Activated CD8-positive, alpha-beta memory T cell treated with anti-CD3 and anti-CD28 coated beads, Interleukin-2, amount 50 U/mL, for 24 hours (primary cell): ENCODE measurements at regions not wholly inside any gene's neighbourhood (a gene's known extent, or its start where the extent isn't known, plus 50 kb on each side); places are given as distances from the start of the nearest gene placed in this dataset.

Experiments
- DNase-seq: peaks from one replicate; pipeline ENCODE4 v3.0.0-alpha.2; 2020; ENCODE audit errors: extremely low read depth

GRCh38 chr4:58205446-58206235 lies 1095.5 kb upstream of the IGFBP7 start:
- no peak for DNase-seq

DNA sequence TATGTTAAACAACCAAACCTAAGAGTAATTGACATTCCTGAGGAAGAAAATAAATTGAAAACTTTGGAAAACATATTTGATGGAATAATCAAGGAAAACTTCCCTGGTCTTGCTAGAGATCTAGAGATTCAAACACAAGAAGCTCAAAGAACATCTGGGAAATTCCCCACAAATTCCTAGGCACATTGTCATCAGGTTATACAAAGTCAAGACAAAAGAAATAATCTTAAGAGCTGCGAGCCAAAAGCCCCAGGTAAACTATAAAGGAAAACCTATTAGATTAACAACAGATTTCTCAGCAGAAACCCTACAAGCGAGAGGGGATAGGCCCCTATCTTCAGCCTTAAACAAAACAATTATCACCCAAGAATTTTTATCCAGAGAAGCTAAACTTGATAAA lies 1082.0 kb upstream of the IGFBP7 start:
- DNase-seq, result no peak

- DNase-seq, result no peak
Observed at GRCh38 chr4:58191109-58191508, 1080.9 kb upstream of the IGFBP7 start.

GRCh38 chr4:58188316-58188715 lies 1078.1 kb upstream of the IGFBP7 start:
- no peak for DNase-seq

GRCh38 chr4:58175024-58175423 lies 1064.8 kb upstream of the IGFBP7 start:
- no peak for DNase-seq

DNA sequence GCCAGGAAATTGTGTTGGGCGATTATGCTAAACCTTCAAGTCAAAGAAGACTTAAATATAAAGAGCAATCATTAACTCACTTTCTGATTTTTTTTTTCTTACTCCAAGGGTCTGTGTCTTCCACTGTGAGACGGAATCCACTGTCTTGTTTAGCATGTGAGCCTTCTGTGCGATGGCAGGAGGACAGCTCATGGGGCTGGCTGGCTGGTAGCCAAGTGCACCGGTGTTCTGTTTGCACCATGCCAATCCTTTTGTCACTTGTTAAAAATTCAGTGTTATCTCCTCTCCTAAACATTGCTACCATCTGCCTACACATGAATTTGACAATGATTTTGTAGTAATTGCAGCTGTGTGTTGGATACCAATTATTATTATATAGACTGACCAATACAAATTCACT lies 1056.3 kb upstream of the IGFBP7 start:
- no peak for DNase-seq

- no peak for DNase-seq
Observed at GRCh38 chr4:58163156-58163555, 1053.0 kb upstream of the IGFBP7 start.

- no peak for DNase-seq
Observed at GRCh38 chr4:58149404-58150085, 1039.4 kb upstream of the IGFBP7 start.

DNA sequence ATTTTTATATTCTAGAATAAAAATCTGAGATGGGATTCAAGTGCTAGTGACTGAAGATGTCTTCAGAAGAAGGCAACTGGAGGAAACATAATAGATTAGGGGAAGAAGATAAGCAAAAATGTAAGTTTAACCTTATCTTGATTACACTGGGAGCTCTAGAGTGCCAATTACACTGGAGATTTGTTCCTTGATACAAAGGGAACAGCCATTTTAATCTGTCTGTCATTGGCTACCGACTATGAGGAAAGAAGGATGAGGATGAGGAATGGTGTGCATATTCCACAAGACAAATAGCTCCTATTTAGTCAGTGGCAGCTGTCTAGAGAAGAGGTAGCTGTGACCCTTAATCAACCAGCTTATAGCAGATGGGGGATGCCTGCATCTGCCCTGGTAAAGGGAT lies 1034.5 kb upstream of the IGFBP7 start:
- DNase-seq, result no peak

GRCh38 chr4:58138786-58139668 lies 1028.8 kb upstream of the IGFBP7 start:
- no peak for DNase-seq

DNA sequence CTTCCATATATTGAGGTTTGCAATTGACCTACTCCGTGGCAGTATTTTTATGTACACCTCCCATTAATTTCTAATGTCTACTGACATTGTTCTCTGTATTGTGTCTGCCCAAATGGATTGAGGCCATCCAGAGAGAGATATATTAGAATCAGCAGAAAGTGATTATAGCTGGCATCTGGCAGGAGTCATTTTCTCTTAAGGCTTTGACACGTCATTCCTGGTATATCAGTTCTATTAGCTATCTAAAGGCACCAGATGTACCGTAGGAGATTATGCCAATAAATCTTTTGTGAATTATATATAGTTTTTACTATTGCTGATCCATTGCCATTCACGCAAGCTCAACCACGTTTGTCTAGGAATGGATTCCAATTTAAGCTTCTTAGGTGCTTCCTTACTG lies 1026.4 kb upstream of the IGFBP7 start:
- DNase-seq, result no peak

- no peak for DNase-seq
Observed at GRCh38 chr4:58127680-58128079, 1017.5 kb upstream of the IGFBP7 start.

DNA sequence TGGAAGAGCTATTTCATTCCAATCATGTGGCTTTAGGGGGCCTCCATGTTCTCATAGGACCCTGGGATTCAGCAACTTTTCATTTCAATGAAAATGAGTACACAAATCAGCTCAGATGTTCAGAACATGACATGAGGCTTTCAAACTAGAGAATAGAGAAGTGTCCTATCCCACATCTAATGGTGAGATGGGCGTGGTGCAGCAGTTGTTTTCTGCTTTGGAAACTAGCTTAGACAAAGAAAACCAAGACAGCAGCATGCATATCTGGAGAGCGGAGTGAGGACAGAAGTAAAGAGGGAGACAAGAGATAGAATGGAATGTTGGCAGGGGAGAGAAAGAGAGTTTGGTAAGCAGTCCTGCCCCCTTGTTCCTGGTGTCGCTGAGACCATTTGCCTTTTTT lies 1009.1 kb upstream of the IGFBP7 start:
- DNase-seq, result no peak

GRCh38 chr4:58113126-58113525 lies 1002.9 kb upstream of the IGFBP7 start:
- DNase-seq, result no peak

GRCh38 chr4:58111818-58112217 lies 1001.6 kb upstream of the IGFBP7 start:
- no peak for DNase-seq

- no peak for DNase-seq
Observed at GRCh38 chr4:58093352-58093751, 983.2 kb upstream of the IGFBP7 start.

- DNase-seq, result no peak
Observed at GRCh38 chr4:58090539-58090938, 980.4 kb upstream of the IGFBP7 start.

- no peak for DNase-seq
Observed at GRCh38 chr4:58081356-58081755, 971.2 kb upstream of the IGFBP7 start.

DNA sequence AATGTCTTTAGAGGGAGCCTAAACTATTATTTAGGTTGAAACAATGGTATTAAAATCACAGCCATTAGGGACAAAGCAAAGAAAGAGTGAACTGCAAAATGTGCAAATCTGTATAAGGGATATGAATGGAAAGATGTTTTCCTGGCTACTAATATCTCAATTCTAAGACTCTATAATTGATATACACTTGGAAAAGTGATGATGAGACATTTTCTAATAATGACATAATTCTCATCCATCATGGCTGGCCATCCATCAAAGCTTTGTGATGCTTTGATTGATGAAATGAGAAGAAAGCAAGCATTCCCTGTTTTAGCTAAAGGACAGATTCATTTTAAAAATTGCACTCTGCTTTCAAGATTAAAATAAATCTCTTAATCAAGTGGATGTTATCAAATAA lies 965.5 kb upstream of the IGFBP7 start:
- DNase-seq, result no peak

- DNase-seq, result no peak
Observed at GRCh38 chr4:58074382-58074781, 964.2 kb upstream of the IGFBP7 start.

GRCh38 chr4:58070726-58071125 lies 960.5 kb upstream of the IGFBP7 start:
- DNase-seq, result no peak

DNA sequence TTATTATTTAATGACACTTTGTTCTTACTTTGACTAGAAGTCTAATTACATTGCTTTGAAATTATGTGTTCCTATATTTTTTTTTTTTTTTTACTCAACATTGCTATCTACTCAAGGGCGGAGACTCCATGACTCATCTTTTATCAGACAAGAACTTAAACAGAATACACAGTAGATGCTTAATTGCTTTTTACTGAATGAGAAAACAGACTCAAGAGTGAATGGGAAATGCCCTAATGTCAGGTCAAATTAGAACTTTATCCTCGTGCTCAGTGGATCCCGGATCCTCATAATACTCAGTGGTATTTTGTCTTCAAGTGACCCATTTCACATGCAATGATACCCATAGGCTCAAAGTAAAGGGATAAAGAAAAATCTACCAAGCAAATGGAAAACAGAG lies 954.5 kb upstream of the IGFBP7 start:
- DNase-seq, result no peak
